ENCODE measurements at regions not wholly inside any gene's neighbourhood (a gene's known extent, or its start where the extent isn't known, plus 50 kb on each side); places are given as distances from the start of the nearest gene placed in this dataset.

DNA sequence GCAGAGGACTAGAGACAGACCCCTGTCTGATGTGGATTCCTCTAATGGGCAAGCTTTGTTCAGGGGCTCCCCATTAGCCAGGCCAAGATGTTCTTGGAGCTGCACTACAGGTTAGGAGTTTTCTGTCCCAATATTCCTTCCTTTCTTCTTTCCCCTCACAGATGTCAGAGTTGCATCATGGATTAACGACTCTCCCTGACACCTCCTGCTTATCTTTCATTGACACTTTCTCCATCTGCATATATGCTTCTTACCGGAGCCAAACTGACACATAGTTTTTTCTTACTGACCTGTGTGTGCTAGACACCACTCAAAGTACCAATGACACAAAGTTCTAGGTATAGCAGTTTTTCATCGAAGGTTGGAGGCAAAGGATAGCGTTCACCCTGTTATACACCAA lies 228.6 kb upstream of the HCCS start:
- TF ChIP-seq, protein P1, sequence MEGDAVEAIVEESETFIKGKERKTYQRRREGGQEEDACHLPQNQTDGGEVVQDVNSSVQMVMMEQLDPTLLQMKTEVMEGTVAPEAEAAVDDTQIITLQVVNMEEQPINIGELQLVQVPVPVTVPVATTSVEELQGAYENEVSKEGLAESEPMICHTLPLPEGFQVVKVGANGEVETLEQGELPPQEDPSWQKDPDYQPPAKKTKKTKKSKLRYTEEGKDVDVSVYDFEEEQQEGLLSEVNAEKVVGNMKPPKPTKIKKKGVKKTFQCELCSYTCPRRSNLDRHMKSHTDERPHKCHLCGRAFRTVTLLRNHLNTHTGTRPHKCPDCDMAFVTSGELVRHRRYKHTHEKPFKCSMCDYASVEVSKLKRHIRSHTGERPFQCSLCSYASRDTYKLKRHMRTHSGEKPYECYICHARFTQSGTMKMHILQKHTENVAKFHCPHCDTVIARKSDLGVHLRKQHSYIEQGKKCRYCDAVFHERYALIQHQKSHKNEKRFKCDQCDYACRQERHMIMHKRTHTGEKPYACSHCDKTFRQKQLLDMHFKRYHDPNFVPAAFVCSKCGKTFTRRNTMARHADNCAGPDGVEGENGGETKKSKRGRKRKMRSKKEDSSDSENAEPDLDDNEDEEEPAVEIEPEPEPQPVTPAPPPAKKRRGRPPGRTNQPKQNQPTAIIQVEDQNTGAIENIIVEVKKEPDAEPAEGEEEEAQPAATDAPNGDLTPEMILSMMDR (IDR thresholded peaks at IDR 0.05), result no peak
- TF ChIP-seq TCF7L2 (IDR thresholded peaks at IDR 0.05; ENCODE audit: low read depth, low read length) (no peak), POLR2AphosphoS5 (IDR thresholded peaks at IDR 0.05; ENCODE audit: low read depth, low read length) (no peak)

Measured in Panc1 (cell line).